H1 (cell line): ENCODE measurements at regions not wholly inside any gene's neighbourhood (a gene's known extent, or its start where the extent isn't known, plus 50 kb on each side); places are given as distances from the start of the nearest gene placed in this dataset.

Experiments
- TF ChIP-seq, protein P1 (sequence below): fragments of 300-600 bp; sonication (generic); IDR thresholded peaks from 2 replicates; pipeline ENCODE4 v1.7.1; 2012; ENCODE audit warnings: low read length, moderate library complexity, mild to moderate bottlenecking, inconsistent platforms; ENCODE audit not compliant: insufficient replicate concordance

GRCh38 chr14:48341069-48341468 lies 665.7 kb upstream of the MDGA2 start (continued):
- TF ChIP-seq, protein P1, sequence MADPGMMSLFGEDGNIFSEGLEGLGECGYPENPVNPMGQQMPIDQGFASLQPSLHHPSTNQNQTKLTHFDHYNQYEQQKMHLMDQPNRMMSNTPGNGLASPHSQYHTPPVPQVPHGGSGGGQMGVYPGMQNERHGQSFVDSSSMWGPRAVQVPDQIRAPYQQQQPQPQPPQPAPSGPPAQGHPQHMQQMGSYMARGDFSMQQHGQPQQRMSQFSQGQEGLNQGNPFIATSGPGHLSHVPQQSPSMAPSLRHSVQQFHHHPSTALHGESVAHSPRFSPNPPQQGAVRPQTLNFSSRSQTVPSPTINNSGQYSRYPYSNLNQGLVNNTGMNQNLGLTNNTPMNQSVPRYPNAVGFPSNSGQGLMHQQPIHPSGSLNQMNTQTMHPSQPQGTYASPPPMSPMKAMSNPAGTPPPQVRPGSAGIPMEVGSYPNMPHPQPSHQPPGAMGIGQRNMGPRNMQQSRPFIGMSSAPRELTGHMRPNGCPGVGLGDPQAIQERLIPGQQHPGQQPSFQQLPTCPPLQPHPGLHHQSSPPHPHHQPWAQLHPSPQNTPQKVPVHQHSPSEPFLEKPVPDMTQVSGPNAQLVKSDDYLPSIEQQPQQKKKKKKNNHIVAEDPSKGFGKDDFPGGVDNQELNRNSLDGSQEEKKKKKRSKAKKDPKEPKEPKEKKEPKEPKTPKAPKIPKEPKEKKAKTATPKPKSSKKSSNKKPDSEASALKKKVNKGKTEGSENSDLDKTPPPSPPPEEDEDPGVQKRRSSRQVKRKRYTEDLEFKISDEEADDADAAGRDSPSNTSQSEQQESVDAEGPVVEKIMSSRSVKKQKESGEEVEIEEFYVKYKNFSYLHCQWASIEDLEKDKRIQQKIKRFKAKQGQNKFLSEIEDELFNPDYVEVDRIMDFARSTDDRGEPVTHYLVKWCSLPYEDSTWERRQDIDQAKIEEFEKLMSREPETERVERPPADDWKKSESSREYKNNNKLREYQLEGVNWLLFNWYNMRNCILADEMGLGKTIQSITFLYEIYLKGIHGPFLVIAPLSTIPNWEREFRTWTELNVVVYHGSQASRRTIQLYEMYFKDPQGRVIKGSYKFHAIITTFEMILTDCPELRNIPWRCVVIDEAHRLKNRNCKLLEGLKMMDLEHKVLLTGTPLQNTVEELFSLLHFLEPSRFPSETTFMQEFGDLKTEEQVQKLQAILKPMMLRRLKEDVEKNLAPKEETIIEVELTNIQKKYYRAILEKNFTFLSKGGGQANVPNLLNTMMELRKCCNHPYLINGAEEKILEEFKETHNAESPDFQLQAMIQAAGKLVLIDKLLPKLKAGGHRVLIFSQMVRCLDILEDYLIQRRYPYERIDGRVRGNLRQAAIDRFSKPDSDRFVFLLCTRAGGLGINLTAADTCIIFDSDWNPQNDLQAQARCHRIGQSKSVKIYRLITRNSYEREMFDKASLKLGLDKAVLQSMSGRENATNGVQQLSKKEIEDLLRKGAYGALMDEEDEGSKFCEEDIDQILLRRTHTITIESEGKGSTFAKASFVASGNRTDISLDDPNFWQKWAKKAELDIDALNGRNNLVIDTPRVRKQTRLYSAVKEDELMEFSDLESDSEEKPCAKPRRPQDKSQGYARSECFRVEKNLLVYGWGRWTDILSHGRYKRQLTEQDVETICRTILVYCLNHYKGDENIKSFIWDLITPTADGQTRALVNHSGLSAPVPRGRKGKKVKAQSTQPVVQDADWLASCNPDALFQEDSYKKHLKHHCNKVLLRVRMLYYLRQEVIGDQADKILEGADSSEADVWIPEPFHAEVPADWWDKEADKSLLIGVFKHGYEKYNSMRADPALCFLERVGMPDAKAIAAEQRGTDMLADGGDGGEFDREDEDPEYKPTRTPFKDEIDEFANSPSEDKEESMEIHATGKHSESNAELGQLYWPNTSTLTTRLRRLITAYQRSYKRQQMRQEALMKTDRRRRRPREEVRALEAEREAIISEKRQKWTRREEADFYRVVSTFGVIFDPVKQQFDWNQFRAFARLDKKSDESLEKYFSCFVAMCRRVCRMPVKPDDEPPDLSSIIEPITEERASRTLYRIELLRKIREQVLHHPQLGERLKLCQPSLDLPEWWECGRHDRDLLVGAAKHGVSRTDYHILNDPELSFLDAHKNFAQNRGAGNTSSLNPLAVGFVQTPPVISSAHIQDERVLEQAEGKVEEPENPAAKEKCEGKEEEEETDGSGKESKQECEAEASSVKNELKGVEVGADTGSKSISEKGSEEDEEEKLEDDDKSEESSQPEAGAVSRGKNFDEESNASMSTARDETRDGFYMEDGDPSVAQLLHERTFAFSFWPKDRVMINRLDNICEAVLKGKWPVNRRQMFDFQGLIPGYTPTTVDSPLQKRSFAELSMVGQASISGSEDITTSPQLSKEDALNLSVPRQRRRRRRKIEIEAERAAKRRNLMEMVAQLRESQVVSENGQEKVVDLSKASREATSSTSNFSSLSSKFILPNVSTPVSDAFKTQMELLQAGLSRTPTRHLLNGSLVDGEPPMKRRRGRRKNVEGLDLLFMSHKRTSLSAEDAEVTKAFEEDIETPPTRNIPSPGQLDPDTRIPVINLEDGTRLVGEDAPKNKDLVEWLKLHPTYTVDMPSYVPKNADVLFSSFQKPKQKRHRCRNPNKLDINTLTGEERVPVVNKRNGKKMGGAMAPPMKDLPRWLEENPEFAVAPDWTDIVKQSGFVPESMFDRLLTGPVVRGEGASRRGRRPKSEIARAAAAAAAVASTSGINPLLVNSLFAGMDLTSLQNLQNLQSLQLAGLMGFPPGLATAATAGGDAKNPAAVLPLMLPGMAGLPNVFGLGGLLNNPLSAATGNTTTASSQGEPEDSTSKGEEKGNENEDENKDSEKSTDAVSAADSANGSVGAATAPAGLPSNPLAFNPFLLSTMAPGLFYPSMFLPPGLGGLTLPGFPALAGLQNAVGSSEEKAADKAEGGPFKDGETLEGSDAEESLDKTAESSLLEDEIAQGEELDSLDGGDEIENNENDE = no peak
